ENCODE measurements at regions not wholly inside any gene's neighbourhood (a gene's known extent, or its start where the extent isn't known, plus 50 kb on each side); places are given as distances from the start of the nearest gene placed in this dataset.

DNA sequence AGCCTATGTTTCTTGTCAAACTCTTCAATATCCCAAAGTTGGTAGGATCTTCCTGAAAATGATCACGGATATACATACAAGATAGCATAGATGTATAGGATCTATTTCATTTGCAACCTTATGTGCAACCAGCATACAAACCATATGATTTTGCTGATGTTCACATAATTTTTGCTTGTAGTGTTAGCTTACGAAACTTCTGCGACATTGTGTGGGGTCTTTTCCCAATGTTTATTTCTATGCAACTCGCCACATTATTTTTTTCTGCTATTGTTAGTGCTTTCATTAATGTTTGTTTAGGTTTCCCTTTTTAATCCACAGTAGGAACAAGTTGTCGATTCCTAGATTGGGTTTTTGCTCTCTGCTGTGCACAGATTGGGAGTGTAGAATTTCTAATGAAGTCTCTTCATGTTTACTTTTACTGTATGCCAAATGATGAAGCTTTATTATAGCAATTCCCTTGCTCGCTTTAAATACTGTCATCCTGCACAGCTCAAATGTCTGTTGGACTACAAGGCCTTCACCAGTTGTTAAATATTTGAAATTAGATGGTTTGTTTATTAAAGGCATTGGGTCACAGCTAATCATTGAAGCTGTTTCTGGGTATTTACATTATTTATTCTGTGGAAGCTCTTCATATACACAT lies 257.6 kb upstream of the PCDH7 start:
- Mint-ChIP-seq H3K9me3 (peaks cover 0 to 27% (median 8%) of the 10 kb centered on the region in 9 donors), H3K27ac (no peak overlapping the region), H3K27me3 (no peaks in the 10 kb centered on the region), H3K4me3 (no peak overlapping the region), H3K36me3 (no peaks in the 10 kb centered on the region), H3K4me1 (no peaks in the 10 kb centered on the region)
- POLR2A ChIA-PET, result no interaction called here
- ATAC-seq, result no peak
- no peak for DNase-seq

DNA sequence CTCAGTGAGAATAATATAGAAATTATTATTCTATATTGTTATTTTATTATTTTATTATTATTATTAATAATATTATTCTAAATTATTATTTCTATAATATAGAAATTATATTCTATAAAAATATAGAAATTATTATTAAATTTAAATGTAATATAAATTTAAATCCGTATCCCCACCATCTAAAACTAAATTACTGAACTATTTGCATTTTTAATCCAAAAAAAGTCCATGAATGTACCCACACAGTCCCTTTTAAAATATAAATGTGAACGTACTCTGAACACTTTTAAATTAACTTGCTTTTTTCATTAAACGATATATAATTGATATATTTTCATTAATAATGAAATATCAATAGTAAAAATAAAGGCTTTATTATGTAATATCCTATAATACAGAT lies 248.3 kb upstream of the PCDH7 start:
- no peak for ATAC-seq
- Mint-ChIP-seq H3K27ac (no peak overlapping the region), H3K9me3 (peaks cover 0 to 18% (median 3%) of the 10 kb centered on the region in 9 donors), H3K4me3 (no peak overlapping the region), H3K4me1 (no peaks in the 10 kb centered on the region), H3K36me3 (no peaks in the 10 kb centered on the region), H3K27me3 (no peaks in the 10 kb centered on the region)
- POLR2A ChIA-PET, result no interaction called here
- DNase-seq, result no peak

GRCh38 chr4:30473225-30473624 lies 246.9 kb upstream of the PCDH7 start:
- H3K9me3 Mint-ChIP-seq, result peaks cover 0 to 20% (median 4%) of the 10 kb centered on the region in 9 donors
- H3K36me3 Mint-ChIP-seq, result no peaks in the 10 kb centered on the region
- ATAC-seq, result no peak
- H3K27ac Mint-ChIP-seq, result no peak overlapping the region
- H3K4me3 Mint-ChIP-seq, result no peak overlapping the region
- H3K4me1 Mint-ChIP-seq, result no peaks in the 10 kb centered on the region
- no peaks in the 10 kb centered on the region for H3K27me3 Mint-ChIP-seq
- DNase-seq, result no peak
- POLR2A ChIA-PET, result no interaction called here

DNA sequence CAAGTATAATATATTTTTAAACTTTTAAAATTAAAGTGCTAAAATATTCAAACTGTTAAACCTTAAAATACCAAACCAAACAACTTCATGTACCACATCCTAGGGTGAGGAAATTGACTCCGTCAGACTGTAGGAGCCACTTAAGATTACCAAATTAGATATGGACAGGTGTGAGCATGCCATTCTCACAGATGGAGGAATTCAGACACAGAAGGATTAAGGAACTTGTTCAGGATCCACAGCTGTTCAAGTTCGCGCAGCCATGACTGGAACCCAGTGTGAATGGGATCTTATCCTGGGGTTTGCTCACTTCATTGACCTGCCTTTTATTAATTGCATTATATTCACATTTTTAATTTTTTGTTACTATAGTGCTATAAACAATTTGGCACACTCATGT lies 224.9 kb upstream of the PCDH7 start:
- Mint-ChIP-seq H3K27me3 (no peaks in the 10 kb centered on the region), H3K9me3 (peaks cover 5 to 23% (median 13%) of the 10 kb centered on the region in 9 donors), H3K36me3 (peaks cover 0 to 7% (median 0%) of the 10 kb centered on the region in 3 donors), H3K4me1 (no peaks in the 10 kb centered on the region), H3K27ac (no peak overlapping the region), H3K4me3 (no peak overlapping the region)
- no peak for ATAC-seq
- DNase-seq, result no peak
- POLR2A ChIA-PET, result no interaction called here

- peaks cover 0 to 6% (median 0%) of the 10 kb centered on the region in 3 donors for H3K36me3 Mint-ChIP-seq
- no peaks in the 10 kb centered on the region for H3K27me3 Mint-ChIP-seq
- no peaks in the 10 kb centered on the region for H3K4me1 Mint-ChIP-seq
- POLR2A ChIA-PET, result no interaction called here
- no peak overlapping the region for H3K27ac Mint-ChIP-seq
- peaks cover 5 to 20% (median 11%) of the 10 kb centered on the region in 9 donors for H3K9me3 Mint-ChIP-seq
- ATAC-seq (no peak), DNase-seq (no peak)
- no peak overlapping the region for H3K4me3 Mint-ChIP-seq
Observed at GRCh38 chr4:30495651-30496310, 224.4 kb upstream of the PCDH7 start.

- Mint-ChIP-seq H3K36me3 (peaks cover 0 to 3% (median 0%) of the 10 kb centered on the region in 3 donors), H3K27me3 (no peaks in the 10 kb centered on the region), H3K4me1 (no peaks in the 10 kb centered on the region), H3K9me3 (peaks cover 3 to 18% (median 6%) of the 10 kb centered on the region in 9 donors), H3K27ac (no peak overlapping the region), H3K4me3 (no peak overlapping the region)
- ATAC-seq (no peak), DNase-seq (no peak)
- POLR2A ChIA-PET, result no interaction called here
Observed at GRCh38 chr4:30511751-30512150, 208.4 kb upstream of the PCDH7 start.

DNA sequence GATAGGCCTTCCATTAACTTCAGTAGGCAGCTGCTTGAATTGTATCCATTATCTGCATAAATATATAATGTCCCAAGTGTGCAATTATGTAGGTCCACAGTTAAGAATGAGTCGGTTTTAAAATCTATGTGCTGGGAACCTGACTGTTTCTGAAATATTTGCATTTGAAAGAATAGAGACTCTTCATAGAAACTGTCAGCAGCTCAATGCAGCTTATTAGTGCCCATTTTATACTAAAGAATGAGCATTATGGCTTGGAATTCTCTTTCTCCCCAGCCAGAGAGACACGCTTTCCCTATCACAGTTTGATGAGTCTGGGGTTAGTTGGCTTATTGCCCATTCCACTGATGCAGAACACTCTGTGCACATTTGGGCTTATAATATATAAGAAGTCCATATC lies 202.0 kb upstream of the PCDH7 start:
- no peaks in the 10 kb centered on the region for H3K27me3 Mint-ChIP-seq
- H3K9me3 Mint-ChIP-seq, result peaks cover 4 to 21% (median 11%) of the 10 kb centered on the region in 9 donors
- no peak overlapping the region for H3K4me3 Mint-ChIP-seq
- peaks cover 0 to 3% (median 0%) of the 10 kb centered on the region in 3 donors for H3K36me3 Mint-ChIP-seq
- no peaks in the 10 kb centered on the region for H3K4me1 Mint-ChIP-seq
- POLR2A ChIA-PET, result no interaction called here
- DNase-seq (no peak), ATAC-seq (no peak)
- H3K27ac Mint-ChIP-seq, result no peak overlapping the region

DNA sequence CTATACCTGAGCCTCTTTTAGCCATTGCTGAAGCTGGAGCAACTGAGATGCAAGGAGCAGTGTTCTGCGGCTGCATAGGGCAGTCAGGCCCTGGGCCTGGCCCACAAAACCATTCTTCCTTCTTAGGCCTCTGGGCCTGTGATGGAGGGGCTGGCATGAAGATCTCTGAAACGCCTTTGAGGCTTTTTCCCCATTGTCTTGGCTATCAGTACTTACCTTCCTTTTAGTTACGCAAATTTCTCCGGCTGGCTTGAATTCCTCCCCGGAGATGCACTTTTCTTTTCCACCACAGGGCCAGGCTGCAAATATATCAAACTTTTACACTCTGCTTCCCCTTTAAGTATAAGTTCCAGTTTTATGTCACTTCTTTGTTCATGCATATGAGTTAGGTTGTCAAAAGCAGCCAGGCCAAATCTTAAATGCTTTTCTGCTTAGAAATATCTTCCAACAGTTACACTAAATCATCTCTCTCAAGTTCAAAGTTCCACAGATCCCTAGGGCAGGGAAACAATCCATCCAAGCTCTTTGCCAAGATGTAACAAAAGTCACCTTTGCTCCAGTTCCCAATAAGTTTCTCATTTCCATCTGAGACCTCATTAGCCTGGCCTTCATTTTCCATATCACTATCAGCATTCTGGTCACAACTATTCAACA lies 194.4 kb upstream of the PCDH7 start:
- DNase-seq, result no peak
- Mint-ChIP-seq H3K4me1 (no peaks in the 10 kb centered on the region), H3K27me3 (no peaks in the 10 kb centered on the region), H3K9me3 (peaks cover 0 to 27% (median 11%) of the 10 kb centered on the region in 9 donors), H3K4me3 (no peak overlapping the region), H3K36me3 (peaks cover 0 to 5% (median 0%) of the 10 kb centered on the region in 3 donors), H3K27ac (no peak overlapping the region)
- POLR2A ChIA-PET, result no interaction called here
- no peak for ATAC-seq

- H3K4me3 Mint-ChIP-seq, result no peak overlapping the region
- H3K4me1 Mint-ChIP-seq, result no peaks in the 10 kb centered on the region
- no peaks in the 10 kb centered on the region for H3K36me3 Mint-ChIP-seq
- no peaks in the 10 kb centered on the region for H3K27me3 Mint-ChIP-seq
- ATAC-seq, result no peak
- DNase-seq, result no peak
- H3K27ac Mint-ChIP-seq, result no peak overlapping the region
- POLR2A ChIA-PET, result no interaction called here
- peaks cover 0 to 18% (median 8%) of the 10 kb centered on the region in 9 donors for H3K9me3 Mint-ChIP-seq
Observed at GRCh38 chr4:30535255-30535654, 184.9 kb upstream of the PCDH7 start.

- ATAC-seq (no peak), DNase-seq (no peak)
- Mint-ChIP-seq H3K4me1 (no peaks in the 10 kb centered on the region), H3K36me3 (no peaks in the 10 kb centered on the region), H3K4me3 (no peak overlapping the region), H3K27me3 (no peaks in the 10 kb centered on the region), H3K27ac (no peak overlapping the region), H3K9me3 (peaks cover 0 to 14% (median 8%) of the 10 kb centered on the region in 9 donors)
- POLR2A ChIA-PET, result no interaction called here
Observed at GRCh38 chr4:30536231-30536630, 183.9 kb upstream of the PCDH7 start.

GRCh38 chr4:30537456-30537855 lies 182.7 kb upstream of the PCDH7 start:
- Mint-ChIP-seq H3K27ac (no peak overlapping the region), H3K9me3 (peaks cover 0 to 16% (median 8%) of the 10 kb centered on the region in 9 donors), H3K36me3 (no peaks in the 10 kb centered on the region), H3K4me3 (no peak overlapping the region), H3K27me3 (no peaks in the 10 kb centered on the region), H3K4me1 (no peaks in the 10 kb centered on the region)
- no peak for ATAC-seq
- no peak for DNase-seq
- POLR2A ChIA-PET, result no interaction called here

DNA sequence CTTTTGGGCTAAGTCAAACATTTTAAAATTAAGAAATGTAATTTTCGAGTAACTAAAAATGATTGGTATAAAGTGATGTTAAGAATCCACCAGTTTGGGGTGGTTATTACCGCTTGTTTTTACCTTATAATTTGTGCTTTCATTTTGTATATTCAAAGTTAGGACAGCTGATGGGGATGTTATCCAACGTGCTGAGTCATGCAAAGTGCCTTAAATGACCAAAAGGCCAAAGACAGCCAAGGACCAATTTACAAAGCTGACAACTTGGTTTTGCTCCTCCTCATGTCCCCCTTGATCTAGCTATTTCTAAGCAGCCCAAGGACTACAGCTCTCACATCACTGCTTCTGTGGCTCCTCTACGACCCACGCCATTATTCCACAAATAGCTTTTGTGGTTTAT lies 181.4 kb upstream of the PCDH7 start:
- no peaks in the 10 kb centered on the region for H3K36me3 Mint-ChIP-seq
- H3K9me3 Mint-ChIP-seq, result peaks cover 0 to 17% (median 8%) of the 10 kb centered on the region in 9 donors
- H3K4me1 Mint-ChIP-seq, result no peaks in the 10 kb centered on the region
- ATAC-seq (no peak), DNase-seq (no peak)
- no peak overlapping the region for H3K27ac Mint-ChIP-seq
- POLR2A ChIA-PET, result no interaction called here
- no peak overlapping the region for H3K4me3 Mint-ChIP-seq
- no peaks in the 10 kb centered on the region for H3K27me3 Mint-ChIP-seq

DNA sequence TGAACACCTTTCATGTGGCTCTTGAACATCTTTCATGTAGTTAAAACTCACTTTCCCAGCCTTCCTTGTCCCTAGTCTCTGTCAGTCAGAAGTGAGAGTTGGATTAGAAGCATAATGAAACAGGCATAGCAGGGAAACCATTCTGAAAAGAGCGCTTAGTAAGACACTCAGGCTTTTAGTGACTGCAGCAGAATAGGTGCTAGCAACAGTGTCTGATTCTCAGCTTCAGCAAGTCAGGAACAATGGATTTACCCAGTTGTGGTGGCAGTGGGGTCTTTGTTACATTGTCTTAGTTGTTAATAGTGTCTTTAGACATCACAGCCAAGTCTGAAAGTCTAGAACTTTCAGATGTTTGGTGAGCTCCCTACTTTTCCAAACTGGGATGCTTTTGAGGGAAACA lies 177.1 kb upstream of the PCDH7 start:
- DNase-seq (no peak), ATAC-seq (no peak)
- POLR2A ChIA-PET, result interaction anchor here (0.7 kb wide), 1 partner anchor 9 kb away, joined by 3 read pairs; no protein-coding TSS in a partner anchor
- Mint-ChIP-seq H3K4me3 (no peak overlapping the region), H3K27me3 (no peaks in the 10 kb centered on the region), H3K27ac (no peak overlapping the region), H3K36me3 (no peaks in the 10 kb centered on the region), H3K9me3 (peaks cover 0 to 18% (median 10%) of the 10 kb centered on the region in 9 donors), H3K4me1 (no peaks in the 10 kb centered on the region)
